Endothelial cell (in vitro differentiated cells): ENCODE measurements at regions not wholly inside any gene's neighbourhood (a gene's known extent, or its start where the extent isn't known, plus 50 kb on each side); places are given as distances from the start of the nearest gene placed in this dataset.

ENCODE experiments used
- DNase-seq: peaks from one replicate; pipeline ENCODE4 v3.0.0; 2021; ENCODE audit warnings: low spot score
- H3K27ac Mint-ChIP-seq: one replicate; pipeline ENCODE4 v1.8.0; 2021; ENCODE audit warnings: mixed read lengths, inconsistent platforms; ENCODE audit not compliant: unreplicated experiment
- H3K27me3 Mint-ChIP-seq: one replicate; pipeline ENCODE4 v1.8.0; 2021; ENCODE audit warnings: mild to moderate bottlenecking, moderate library complexity, mixed read lengths, inconsistent platforms; ENCODE audit not compliant: unreplicated experiment
- H3K36me3 Mint-ChIP-seq: one replicate; pipeline ENCODE4 v1.8.0; 2021; ENCODE audit warnings: mild to moderate bottlenecking, low read depth, mixed read lengths, inconsistent platforms; ENCODE audit not compliant: unreplicated experiment
- H3K4me1 Mint-ChIP-seq: one replicate; pipeline ENCODE4 v1.8.0; 2021; ENCODE audit warnings: mild to moderate bottlenecking, mixed read lengths, inconsistent platforms; ENCODE audit not compliant: unreplicated experiment
- H3K4me3 Mint-ChIP-seq: one replicate; pipeline ENCODE4 v1.8.0; 2021; ENCODE audit warnings: mild to moderate bottlenecking, mixed read lengths, inconsistent platforms; ENCODE audit not compliant: unreplicated experiment
- H3K9me3 Mint-ChIP-seq: one replicate; pipeline ENCODE4 v1.8.0; 2021; ENCODE audit warnings: mixed read lengths, inconsistent platforms; ENCODE audit not compliant: unreplicated experiment
- CTCF ChIP-seq: fragments of 200-600 bp; sonication (generic); IDR thresholded peaks from one replicate; pipeline ENCODE4 v1.5.0; 2021; ENCODE audit warnings: antibody characterized with exemption; ENCODE audit not compliant: unreplicated experiment

GRCh38 chr6:40923880-40924279 lies 115.1 kb downstream of the UNC5CL start:
- peaks cover 4% of the 10 kb centered on the region for H3K4me1 Mint-ChIP-seq
- H3K9me3 Mint-ChIP-seq: no peaks in the 10 kb centered on the region

GRCh38 chr6:40923326-40923725 lies 115.7 kb downstream of the UNC5CL start:
- no peak for DNase-seq
- Mint-ChIP-seq H3K27me3 (peaks cover 7% of the 10 kb centered on the region), H3K4me1 (peaks cover 4% of the 10 kb centered on the region), H3K9me3 (no peaks in the 10 kb centered on the region), H3K4me3 (no peak overlapping the region), H3K27ac (no peak overlapping the region), H3K36me3 (no peaks in the 10 kb centered on the region)
- TF ChIP-seq CTCF: no peak

More at GRCh38 chr6:40923880-40924279, 115.1 kb downstream of the UNC5CL start:
- no peak for DNase-seq
- no peak overlapping the region for H3K27ac Mint-ChIP-seq
- TF ChIP-seq CTCF: no peak
- no peak overlapping the region for H3K4me3 Mint-ChIP-seq
- peaks cover 7% of the 10 kb centered on the region for H3K27me3 Mint-ChIP-seq
- H3K36me3 Mint-ChIP-seq: no peaks in the 10 kb centered on the region

GRCh38 chr6:40922281-40922680 lies 116.7 kb downstream of the UNC5CL start:
- peaks cover 7% of the 10 kb centered on the region for H3K27me3 Mint-ChIP-seq
- TF ChIP-seq CTCF: no peak
- no peaks in the 10 kb centered on the region for H3K36me3 Mint-ChIP-seq
- H3K27ac Mint-ChIP-seq: no peak overlapping the region
- DNase-seq: no peak
- peaks cover 4% of the 10 kb centered on the region for H3K4me1 Mint-ChIP-seq
- no peaks in the 10 kb centered on the region for H3K9me3 Mint-ChIP-seq
- H3K4me3 Mint-ChIP-seq: no peak overlapping the region

- Mint-ChIP-seq H3K4me1 (no peaks in the 10 kb centered on the region), H3K9me3 (no peaks in the 10 kb centered on the region), H3K27me3 (peaks cover 5% of the 10 kb centered on the region)
Measured at GRCh38 chr6:40918040-40918651, 120.9 kb downstream of the UNC5CL start.

More at GRCh38 chr6:40918040-40918651, 120.9 kb downstream of the UNC5CL start:
- no peak for DNase-seq
- Mint-ChIP-seq H3K36me3 (no peaks in the 10 kb centered on the region), H3K4me3 (no peak overlapping the region), H3K27ac (no peak overlapping the region)
- no peak for TF ChIP-seq CTCF
